HG03457 (cell line): ENCODE measurements at regions not wholly inside any gene's neighbourhood (a gene's known extent, or its start where the extent isn't known, plus 50 kb on each side); places are given as distances from the start of the nearest gene placed in this dataset.
"Not testable (repeated sequence)": the region's sequence is repeated elsewhere in the genome, so short reads cannot be mapped to it uniquely, and the experiment has no call there.

Experiments
- ATAC-seq: cut with Tn5 transposase; IDR thresholded peaks from one replicate; pipeline ENCODE4 v1.9.1; 2021; ENCODE audit warnings: moderate number of reproducible peaks; ENCODE audit not compliant: unreplicated experiment

GRCh38 chr1:149635290-149635899, 51.7 kb downstream of the PPIAL4C start:
- ATAC-seq, result not testable (repeated sequence)

DNA sequence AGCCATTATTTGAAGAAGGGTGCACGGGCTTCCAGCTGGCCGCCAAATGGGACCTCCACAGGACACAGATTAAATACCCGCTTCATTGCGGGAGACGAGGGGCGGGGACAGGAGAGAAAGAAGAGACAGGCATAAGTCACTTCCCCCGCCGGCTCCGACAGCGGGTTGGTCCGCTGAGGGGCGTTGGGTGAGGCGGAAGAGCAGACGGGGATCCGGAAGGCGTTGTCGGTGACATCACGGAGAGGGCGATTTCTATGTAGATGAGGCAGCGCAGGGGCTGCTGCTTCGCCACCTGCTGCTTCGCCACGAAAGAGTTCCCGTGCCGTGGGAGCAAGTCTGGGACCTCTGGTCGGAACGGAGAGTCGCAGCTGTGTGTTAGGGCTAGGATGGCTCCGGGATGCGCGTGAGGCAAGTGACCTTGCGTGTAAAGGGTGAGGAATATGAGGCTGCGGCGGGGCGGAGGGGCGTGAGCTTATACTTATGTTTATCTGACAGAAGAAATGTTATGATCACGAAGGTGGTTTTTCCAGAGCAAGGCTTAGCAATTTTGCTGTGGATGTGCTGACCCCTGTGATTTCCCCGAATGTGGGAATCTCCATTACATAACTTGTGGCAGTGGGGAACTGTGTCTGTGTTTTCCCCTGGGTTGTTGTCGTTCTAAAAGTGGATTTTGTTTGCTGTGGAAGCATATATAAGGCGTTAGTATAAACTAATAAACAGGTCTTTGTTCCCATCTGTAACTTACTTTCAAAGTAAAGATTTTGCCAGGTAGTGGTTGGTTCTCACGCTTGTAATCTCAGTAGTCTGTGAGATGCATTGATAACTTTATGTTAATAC, 52.9 kb downstream of the PPIAL4C start:
- peak; percentile 67 for ATAC-seq

DNA sequence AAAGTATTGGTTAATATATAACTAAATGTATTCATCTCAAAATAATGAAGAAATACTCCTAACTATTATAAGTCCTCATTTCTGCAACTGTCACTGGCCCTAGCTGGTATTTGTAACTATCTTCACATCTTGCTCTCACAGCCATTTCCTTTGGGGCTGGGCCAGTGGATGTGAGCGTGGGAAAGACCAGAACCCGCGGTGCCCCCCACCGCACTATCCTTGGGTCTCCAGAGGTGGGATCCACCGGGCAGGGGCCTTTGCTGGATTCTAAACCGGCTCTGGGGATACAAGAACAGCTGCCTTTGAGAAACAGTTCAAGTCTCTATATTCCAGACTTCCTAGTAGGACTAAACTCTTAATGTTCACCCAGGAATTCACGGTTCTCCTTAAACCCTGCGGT, 54.8 kb downstream of the PPIAL4C start:
- ATAC-seq, result not testable (repeated sequence)

DNA sequence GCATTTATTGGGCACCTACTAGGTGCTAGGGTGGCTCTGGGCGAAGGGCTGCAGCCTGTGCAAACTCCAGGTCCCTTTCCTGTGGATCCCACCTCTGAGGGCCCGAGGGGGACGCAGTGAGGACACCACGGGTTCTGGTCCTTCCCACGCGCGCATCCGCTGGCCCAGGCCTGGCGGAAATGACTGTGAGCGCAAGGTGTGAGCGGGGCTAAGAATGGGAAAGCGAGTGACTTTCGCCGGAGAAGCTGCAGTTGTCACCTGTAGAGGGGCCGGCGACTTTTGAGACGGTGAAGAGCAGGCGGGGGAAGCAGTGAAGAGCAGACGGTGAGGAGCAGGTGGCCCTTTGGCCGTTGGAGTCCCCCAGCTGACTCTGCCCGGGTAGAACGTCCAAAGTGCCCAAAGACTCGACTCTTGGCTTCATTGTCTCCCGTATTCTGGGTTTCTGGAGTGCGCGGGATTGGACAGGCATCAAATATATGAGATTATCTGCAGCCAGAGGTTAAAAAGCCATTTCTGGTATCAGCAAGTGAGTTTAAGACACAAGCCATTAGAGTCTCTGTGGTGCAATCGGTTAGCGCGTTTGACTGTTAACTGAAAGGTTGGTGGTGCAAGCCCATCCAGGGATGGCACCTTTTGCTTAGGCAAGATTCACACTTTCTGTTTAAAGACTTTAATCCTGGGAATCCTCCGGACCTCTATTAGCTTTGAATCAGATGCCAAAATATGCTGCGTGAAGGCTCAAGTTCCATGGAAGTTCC, 55.4 kb downstream of the PPIAL4C start:
- not testable (repeated sequence) for ATAC-seq

- ATAC-seq, result not testable (repeated sequence)
These were observed 57.5 kb downstream of the PPIAL4C start for GRCh38 chr1:149641179-149641578.

- not testable (repeated sequence) for ATAC-seq
These were observed 61.2 kb downstream of the PPIAL4C start for GRCh38 chr1:149644818-149645217.

DNA sequence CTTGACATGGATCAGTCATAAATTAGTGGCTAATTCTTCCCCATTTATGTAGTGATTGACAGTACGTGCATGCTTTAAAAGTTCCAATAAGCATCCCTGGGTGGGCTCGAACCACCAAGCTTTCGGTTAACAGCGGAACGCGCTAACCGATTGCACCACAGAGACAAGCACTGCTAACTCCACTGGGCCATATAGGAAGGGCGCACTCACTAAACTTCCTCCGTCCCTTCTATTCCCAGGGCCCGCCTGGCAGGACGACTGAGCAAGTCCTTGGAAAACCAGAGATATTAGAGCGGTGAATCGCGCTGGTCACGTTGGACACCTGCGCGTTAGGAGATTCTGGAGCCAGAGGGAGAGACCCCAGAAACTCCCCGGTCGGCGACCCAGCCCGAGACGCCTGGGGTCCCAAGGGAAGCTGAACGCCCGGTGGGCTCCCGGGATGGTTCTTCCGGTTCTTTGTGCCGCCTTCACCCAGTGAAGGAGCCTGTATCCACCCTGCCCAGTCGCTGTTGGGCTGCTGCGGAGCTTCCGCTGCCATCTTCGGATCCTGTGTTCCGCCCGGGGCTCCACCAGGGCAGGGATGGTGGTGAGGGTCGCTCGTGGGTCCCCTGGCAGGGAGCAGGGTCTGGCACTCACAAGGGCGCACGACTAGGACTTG, 62.8 kb downstream of the PPIAL4C start:
- ATAC-seq, result not testable (repeated sequence)

DNA sequence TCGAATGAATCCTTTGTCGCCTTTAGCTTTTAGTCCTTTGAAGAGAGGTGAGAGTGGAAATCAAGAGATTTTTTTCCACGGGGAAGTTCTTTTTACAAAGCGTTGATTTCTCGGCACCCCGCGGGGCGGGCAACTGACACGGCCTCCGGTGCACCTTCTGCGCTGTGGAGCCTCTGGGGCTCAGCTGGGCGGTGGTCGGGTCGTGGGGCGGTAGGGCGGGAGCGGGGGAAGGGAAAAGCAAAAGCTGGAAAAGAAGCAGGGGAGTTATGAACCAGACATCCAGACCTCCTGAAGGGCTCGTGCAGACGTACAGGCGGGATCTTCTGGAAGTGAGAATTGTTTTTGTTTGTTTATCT, 63.3 kb downstream of the PPIAL4C start:
- ATAC-seq, result not testable (repeated sequence)

- ATAC-seq, result not testable (repeated sequence)
These were observed 74.1 kb downstream of the PPIAL4C start for GRCh38 chr1:149657750-149658149.

- not testable (repeated sequence) for ATAC-seq
These were observed 74.5 kb downstream of the PPIAL4C start for GRCh38 chr1:149658175-149658574.

DNA sequence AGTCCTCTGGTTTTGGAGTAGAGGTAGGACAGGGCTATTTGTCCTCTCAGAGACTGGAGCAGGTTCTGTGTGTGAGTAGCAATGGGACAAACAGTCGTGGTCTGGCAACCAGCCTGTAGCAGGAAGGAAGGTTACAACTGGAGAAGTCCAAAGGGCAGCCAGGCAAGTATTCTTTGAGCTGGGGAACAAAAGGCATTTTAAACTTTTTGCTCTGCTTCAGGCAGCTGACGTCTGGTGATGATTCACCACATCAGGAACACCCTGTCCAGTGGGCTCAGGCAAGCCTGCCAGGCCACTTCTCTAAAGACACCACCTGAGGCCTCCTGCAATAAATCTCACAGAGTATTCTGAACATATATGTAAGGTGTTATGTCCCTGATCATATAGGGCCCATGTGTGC, 81.0 kb downstream of the PPIAL4C start:
- not testable (repeated sequence) for ATAC-seq

GRCh38 chr1:149665033-149665432, 81.4 kb downstream of the PPIAL4C start:
- not testable (repeated sequence) for ATAC-seq

DNA sequence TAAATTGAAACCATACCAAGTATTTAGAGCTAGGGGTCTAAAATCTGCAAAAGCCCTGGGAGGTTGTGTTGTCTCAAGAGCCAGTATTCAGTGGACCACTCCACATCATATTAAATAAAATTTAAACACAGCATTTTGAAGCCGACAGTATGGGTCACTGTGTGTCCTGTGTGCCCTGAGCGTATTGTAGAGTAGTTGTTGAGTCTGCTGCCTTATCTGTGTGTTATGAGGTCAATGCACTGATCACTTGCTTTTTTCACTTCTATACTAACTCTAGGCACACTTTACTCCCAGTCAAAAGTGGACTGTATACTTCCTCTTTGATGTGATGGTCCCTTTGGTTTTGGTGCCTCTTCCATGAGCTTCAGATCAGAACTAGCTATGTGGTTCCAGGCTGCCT, 81.9 kb downstream of the PPIAL4C start:
- not testable (repeated sequence) for ATAC-seq

GRCh38 chr1:149673231-149673909, 89.7 kb downstream of the PPIAL4C start:
- ATAC-seq, result not testable (repeated sequence)

GRCh38 chr1:149674921-149675320, 91.3 kb downstream of the PPIAL4C start:
- ATAC-seq, result not testable (repeated sequence)

DNA sequence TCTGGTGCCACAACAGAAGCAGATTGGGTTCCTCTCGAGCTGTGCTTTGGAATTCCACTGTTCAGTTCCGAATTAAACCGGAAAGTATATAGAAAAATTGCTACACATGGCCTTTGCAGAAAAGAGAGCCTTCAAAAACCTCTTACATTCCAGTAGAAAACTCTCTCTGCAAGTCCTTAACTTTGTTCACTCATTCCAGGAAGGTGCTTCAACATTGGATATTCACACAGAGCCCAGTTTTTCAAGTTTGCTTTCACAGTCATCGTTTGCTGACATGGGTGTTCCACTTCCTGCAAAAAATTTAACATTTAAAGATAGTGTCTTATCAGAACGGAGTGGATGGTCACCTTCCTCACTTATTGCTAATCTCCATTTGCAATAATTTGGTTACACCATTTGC, 93.7 kb downstream of the PPIAL4C start:
- not testable (repeated sequence) for ATAC-seq

DNA sequence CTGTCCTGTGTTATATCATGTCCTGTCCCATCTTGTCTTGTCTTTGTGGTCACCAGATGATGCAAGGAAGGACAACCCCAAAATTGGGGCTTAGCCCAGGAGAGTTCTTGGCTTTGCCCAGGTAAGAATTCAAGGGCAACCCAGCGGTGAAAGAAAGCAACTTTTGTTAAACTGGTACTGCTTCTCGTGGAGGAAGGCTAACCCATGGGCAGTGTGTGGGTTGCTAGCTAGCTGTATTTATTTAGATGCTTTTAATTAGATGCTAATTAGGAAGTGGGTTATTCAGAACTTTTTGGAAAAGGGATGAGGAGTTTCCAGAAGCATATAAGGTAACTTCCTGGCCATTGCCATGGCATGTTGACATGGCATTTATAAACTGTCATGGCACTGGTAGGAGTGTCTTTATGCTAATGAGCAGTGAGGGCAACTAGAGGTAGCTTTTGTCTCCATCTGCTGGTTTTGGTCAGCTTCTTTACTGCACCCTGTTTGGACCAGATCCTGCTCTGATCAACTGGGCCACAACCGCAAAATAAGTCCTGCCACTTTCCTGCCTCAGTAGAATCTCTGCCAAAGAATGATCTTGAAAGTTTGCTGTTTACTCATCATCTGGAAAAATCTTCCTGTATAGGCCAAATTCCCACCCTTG, 95.8 kb upstream of the FCGR1A start:
- peak; percentile 65 for ATAC-seq

DNA sequence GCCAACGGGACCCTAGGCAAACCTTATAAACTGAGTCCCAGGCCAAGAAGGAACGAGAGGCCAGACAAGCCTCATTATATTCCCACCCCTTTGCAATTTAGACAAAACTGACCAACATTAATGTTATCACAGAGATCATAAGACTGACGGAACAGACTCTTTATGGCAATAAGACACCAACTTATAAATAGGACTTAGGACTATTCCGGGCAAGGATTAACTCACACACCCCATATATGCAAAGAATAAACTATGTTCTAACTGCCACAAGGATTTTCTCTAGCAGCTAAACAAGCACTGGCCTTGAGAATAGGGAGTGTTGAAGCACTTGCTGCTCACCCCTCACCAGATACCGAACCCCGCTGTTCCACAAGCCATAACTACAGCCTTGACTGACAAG, 91.1 kb upstream of the FCGR1A start:
- ATAC-seq, result not testable (repeated sequence)

DNA sequence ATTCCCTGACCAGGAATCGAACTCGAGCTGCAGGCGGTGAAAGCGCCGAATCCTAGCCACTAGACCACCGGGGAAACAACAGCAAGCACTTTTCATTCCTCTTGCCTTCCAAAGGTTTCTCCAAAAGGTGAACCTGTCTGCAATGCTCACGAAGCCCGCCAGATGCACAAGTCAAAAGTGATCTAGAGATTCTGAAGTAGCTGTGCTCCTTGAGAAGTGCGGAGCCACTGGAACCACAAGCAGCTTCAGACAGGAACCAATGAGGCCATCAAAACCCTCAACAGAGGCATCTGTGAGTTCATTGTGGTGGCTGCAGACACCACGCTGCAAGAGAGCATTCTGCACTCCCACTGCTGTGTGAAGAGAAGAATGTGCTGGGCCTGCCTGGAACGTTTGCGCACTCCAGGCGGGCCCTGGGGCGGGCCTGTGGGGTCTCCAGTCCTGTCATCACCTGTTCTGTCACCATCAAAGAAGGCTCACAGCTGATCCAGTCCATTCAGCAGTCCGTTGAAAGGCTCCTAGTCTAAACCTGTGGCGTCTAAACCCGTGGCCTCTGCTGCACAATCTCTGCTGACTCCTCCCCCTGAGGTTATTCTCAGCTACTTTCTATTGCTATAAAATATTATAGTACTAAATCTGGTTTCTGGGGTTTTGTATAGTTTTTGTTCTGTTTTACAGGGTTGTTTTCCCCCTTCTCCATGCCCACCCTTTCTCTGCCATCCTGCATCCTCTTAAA, 89.5 kb upstream of the FCGR1A start:
- ATAC-seq, result not testable (repeated sequence)
